ENCODE measurements at regions not wholly inside any gene's neighbourhood (a gene's known extent, or its start where the extent isn't known, plus 50 kb on each side); places are given as distances from the start of the nearest gene placed in this dataset.

DNA sequence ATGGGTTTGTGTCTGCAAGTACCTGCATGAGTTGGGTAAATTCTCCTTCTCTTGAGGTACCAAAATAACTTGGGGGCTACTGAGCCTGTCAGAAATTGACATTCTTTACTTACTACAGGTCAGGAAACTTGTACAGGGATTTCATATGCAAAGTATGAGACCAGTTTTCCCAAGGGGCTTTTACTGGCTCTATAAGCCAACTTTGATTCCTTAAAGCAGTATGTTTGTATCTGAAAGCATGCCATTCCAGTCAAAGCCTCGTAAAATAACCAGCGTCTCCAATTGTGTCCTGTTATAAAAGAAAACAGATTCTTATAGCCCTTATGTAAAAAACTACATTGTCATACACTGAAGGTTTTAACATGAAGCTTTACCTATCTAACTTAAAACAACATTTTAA, 90.2 kb downstream of the ZNF467 start:
- TF ChIP-seq, protein P1, sequence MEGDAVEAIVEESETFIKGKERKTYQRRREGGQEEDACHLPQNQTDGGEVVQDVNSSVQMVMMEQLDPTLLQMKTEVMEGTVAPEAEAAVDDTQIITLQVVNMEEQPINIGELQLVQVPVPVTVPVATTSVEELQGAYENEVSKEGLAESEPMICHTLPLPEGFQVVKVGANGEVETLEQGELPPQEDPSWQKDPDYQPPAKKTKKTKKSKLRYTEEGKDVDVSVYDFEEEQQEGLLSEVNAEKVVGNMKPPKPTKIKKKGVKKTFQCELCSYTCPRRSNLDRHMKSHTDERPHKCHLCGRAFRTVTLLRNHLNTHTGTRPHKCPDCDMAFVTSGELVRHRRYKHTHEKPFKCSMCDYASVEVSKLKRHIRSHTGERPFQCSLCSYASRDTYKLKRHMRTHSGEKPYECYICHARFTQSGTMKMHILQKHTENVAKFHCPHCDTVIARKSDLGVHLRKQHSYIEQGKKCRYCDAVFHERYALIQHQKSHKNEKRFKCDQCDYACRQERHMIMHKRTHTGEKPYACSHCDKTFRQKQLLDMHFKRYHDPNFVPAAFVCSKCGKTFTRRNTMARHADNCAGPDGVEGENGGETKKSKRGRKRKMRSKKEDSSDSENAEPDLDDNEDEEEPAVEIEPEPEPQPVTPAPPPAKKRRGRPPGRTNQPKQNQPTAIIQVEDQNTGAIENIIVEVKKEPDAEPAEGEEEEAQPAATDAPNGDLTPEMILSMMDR (IDR thresholded peaks at IDR 0.05; ENCODE audit: control extremely low read depth in 1 of 3, insufficient read depth in 1 of 3, low read depth in 1 of 3, low read length in 3 of 3): no peak
- TF ChIP-seq ZNF274 (IDR thresholded peaks at IDR 0.05; ENCODE audit: borderline replicate concordance, extremely low read depth, low read length) (no peak), KDM1A (IDR thresholded peaks at IDR 0.05; ENCODE audit: borderline replicate concordance, low read length) (no peak), CREB1 (IDR thresholded peaks at IDR 0.05) (no peak), TBP (IDR thresholded peaks at IDR 0.05; ENCODE audit: low read depth, low read length) (no peak), HDAC2 (IDR thresholded peaks at IDR 0.05; ENCODE audit: borderline replicate concordance in 1 of 2, low read depth in 2 of 2, low read length in 2 of 2) (no peak), EZH2 (IDR thresholded peaks at IDR 0.05; ENCODE audit: low read depth, low read length, severe bottlenecking) (no peak), SIN3A (conservative IDR thresholded peaks at IDR 0.05 in 1 of 2, IDR thresholded peaks at IDR 0.05 in 1 of 2; ENCODE audit: low read depth in 1 of 2, low read length in 2 of 2) (no peak), KDM5A (IDR thresholded peaks at IDR 0.05; ENCODE audit: low read length) (no peak), RAD21 (IDR thresholded peaks at IDR 0.05 in 1 of 2, conservative IDR thresholded peaks at IDR 0.05 in 1 of 2; ENCODE audit: low read depth in 2 of 2, low read length in 2 of 2) (no peak), CEBPB (IDR thresholded peaks at IDR 0.05; ENCODE audit: low read depth, low read length) (no peak)
- TF ChIP-seq, protein P2, sequence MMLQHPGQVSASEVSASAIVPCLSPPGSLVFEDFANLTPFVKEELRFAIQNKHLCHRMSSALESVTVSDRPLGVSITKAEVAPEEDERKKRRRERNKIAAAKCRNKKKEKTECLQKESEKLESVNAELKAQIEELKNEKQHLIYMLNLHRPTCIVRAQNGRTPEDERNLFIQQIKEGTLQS (IDR thresholded peaks at IDR 0.05; ENCODE audit: insufficient read depth, low read depth, low read length): no peak

All from H1 (cell line).